ENCODE measurements at regions not wholly inside any gene's neighbourhood (a gene's known extent, or its start where the extent isn't known, plus 50 kb on each side); places are given as distances from the start of the nearest gene placed in this dataset.

- Mint-ChIP-seq H3K9me3 (ENCODE audit: unreplicated experiment) (no peaks in the 10 kb centered on the region), H3K27ac (ENCODE audit: unreplicated experiment) (no peak overlapping the region), H3K4me3 (ENCODE audit: unreplicated experiment) (no peak overlapping the region), H3K36me3 (ENCODE audit: low read depth, unreplicated experiment) (no peaks in the 10 kb centered on the region), H3K4me1 (ENCODE audit: unreplicated experiment) (no peaks in the 10 kb centered on the region), H3K27me3 (ENCODE audit: unreplicated experiment) (peaks cover 2% of the 10 kb centered on the region)
- no peak for DNase-seq (ENCODE audit: low spot score)
- TF ChIP-seq, protein P1, sequence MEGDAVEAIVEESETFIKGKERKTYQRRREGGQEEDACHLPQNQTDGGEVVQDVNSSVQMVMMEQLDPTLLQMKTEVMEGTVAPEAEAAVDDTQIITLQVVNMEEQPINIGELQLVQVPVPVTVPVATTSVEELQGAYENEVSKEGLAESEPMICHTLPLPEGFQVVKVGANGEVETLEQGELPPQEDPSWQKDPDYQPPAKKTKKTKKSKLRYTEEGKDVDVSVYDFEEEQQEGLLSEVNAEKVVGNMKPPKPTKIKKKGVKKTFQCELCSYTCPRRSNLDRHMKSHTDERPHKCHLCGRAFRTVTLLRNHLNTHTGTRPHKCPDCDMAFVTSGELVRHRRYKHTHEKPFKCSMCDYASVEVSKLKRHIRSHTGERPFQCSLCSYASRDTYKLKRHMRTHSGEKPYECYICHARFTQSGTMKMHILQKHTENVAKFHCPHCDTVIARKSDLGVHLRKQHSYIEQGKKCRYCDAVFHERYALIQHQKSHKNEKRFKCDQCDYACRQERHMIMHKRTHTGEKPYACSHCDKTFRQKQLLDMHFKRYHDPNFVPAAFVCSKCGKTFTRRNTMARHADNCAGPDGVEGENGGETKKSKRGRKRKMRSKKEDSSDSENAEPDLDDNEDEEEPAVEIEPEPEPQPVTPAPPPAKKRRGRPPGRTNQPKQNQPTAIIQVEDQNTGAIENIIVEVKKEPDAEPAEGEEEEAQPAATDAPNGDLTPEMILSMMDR (IDR thresholded peaks at IDR 0.05; ENCODE audit: unreplicated experiment), result no peak
Measured at GRCh38 chr21:15408089-15408488, 321.7 kb upstream of the USP25 start.

DNA sequence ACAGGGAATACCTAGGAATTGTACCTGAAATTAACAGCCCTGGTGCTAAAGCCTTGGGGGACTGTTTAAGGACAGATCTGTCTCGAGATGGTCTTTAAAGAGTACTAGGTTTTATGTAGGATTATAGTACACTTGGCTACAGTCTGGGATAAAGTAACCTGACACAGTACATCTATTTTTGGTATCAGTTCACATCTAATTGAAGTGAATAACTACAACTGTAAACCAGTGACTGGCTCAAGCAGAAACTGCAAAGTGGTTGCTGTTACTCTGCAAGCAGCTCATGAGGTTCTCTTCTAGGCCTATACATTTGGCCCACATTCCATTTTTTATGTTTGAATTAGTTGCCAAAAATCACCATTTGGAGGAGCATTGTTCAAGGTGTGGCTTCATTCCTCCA, 320.8 kb upstream of the USP25 start:
- Mint-ChIP-seq H3K9me3 (ENCODE audit: unreplicated experiment) (no peaks in the 10 kb centered on the region), H3K4me3 (ENCODE audit: unreplicated experiment) (no peak overlapping the region), H3K27ac (ENCODE audit: unreplicated experiment) (no peak overlapping the region), H3K27me3 (ENCODE audit: unreplicated experiment) (peaks cover 2% of the 10 kb centered on the region), H3K36me3 (ENCODE audit: low read depth, unreplicated experiment) (no peaks in the 10 kb centered on the region), H3K4me1 (ENCODE audit: unreplicated experiment) (no peaks in the 10 kb centered on the region)
- TF ChIP-seq, protein P1 (IDR thresholded peaks at IDR 0.05; ENCODE audit: unreplicated experiment), result no peak
- DNase-seq (ENCODE audit: low spot score), result no peak

- H3K4me3 Mint-ChIP-seq (ENCODE audit: unreplicated experiment), result no peak overlapping the region
- no peak for DNase-seq (ENCODE audit: low spot score)
- no peaks in the 10 kb centered on the region for H3K36me3 Mint-ChIP-seq (ENCODE audit: low read depth, unreplicated experiment)
- no peak overlapping the region for H3K27ac Mint-ChIP-seq (ENCODE audit: unreplicated experiment)
- H3K4me1 Mint-ChIP-seq (ENCODE audit: unreplicated experiment), result no peaks in the 10 kb centered on the region
- peaks cover 2% of the 10 kb centered on the region for H3K27me3 Mint-ChIP-seq (ENCODE audit: unreplicated experiment)
- H3K9me3 Mint-ChIP-seq (ENCODE audit: unreplicated experiment), result no peaks in the 10 kb centered on the region
- TF ChIP-seq, protein P1 (IDR thresholded peaks at IDR 0.05; ENCODE audit: unreplicated experiment), result no peak
Measured at GRCh38 chr21:15410853-15411252, 318.9 kb upstream of the USP25 start.

GRCh38 chr21:15414057-15414456, 315.7 kb upstream of the USP25 start:
- Mint-ChIP-seq H3K27me3 (ENCODE audit: unreplicated experiment) (no peaks in the 10 kb centered on the region), H3K4me1 (ENCODE audit: unreplicated experiment) (no peaks in the 10 kb centered on the region), H3K9me3 (ENCODE audit: unreplicated experiment) (no peaks in the 10 kb centered on the region), H3K36me3 (ENCODE audit: low read depth, unreplicated experiment) (no peaks in the 10 kb centered on the region), H3K27ac (ENCODE audit: unreplicated experiment) (no peak overlapping the region), H3K4me3 (ENCODE audit: unreplicated experiment) (no peak overlapping the region)
- DNase-seq (ENCODE audit: low spot score), result no peak
- TF ChIP-seq, protein P1 (IDR thresholded peaks at IDR 0.05; ENCODE audit: unreplicated experiment), result no peak

DNA sequence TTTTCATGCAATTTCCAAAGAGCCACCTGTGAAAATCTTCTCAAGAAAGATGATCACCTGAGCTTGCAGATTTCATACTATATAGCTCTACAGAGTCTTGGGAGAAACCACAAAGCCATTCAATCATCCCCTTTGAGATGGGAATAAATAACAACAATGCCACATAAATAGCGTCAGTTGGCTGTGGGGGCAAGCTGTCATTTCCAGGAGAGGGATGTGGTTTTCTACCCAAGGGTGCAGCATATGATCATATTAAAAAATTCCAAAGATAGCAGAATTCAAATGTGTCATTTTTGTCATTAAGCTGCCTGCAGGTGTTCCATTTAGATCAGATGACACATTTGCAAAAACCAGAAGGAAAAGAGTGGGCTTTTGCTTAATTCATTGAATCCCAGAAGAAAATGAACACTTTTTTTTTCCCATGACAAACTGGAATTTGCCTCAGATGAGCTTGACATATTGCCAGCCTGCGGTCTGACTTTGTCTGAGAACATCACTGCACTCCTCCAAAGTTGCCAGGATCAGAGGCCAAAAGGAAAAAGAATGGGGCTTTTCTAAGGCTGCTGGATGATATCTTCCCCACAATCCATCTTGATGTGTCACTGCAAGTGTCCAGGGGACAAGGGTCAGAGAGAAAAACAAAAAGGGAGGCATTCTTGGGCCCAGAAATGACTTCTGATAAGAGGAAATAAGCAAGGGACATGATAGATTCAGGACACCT, 314.1 kb upstream of the USP25 start:
- no peaks in the 10 kb centered on the region for H3K27me3 Mint-ChIP-seq (ENCODE audit: unreplicated experiment)
- DNase-seq (ENCODE audit: low spot score), result no peak
- no peaks in the 10 kb centered on the region for H3K36me3 Mint-ChIP-seq (ENCODE audit: low read depth, unreplicated experiment)
- no peak overlapping the region for H3K27ac Mint-ChIP-seq (ENCODE audit: unreplicated experiment)
- TF ChIP-seq, protein P1 (IDR thresholded peaks at IDR 0.05; ENCODE audit: unreplicated experiment), result no peak
- no peaks in the 10 kb centered on the region for H3K4me1 Mint-ChIP-seq (ENCODE audit: unreplicated experiment)
- no peaks in the 10 kb centered on the region for H3K9me3 Mint-ChIP-seq (ENCODE audit: unreplicated experiment)
- H3K4me3 Mint-ChIP-seq (ENCODE audit: unreplicated experiment), result no peak overlapping the region

Data from endothelial cell (in vitro differentiated cells).